Memory B cell (primary cell): ENCODE measurements at regions not wholly inside any gene's neighbourhood (a gene's known extent, or its start where the extent isn't known, plus 50 kb on each side); places are given as distances from the start of the nearest gene placed in this dataset.
"Not testable (repeated sequence)": the region's sequence is repeated elsewhere in the genome, so short reads cannot be mapped to it uniquely, and the experiment has no call there.

Experiments
- ATAC-seq: fragments of 150-1000 bp; cut with Tn5 transposase; 2 replicates; pipeline ENCODE4 v1.10.0; 2021; ENCODE audit warnings: low read depth, mild to moderate bottlenecking, moderate library complexity
- DNase-seq, 2 donors: peaks; one replicate each; pipeline ENCODE4 v3.0.0; 2022; ENCODE audit warnings: low spot score in 2 of 2
- H3K27ac Mint-ChIP-seq: one replicate; pipeline ENCODE4 v1.8.0; 2022; ENCODE audit warnings: mild to moderate bottlenecking, moderate library complexity, mixed read lengths
- H3K27me3 Mint-ChIP-seq: one replicate; pipeline ENCODE4 v1.8.0; 2022; ENCODE audit warnings: mixed read lengths
- H3K36me3 Mint-ChIP-seq: one replicate; pipeline ENCODE4 v1.8.0; 2022; ENCODE audit warnings: mild to moderate bottlenecking, mixed read lengths
- H3K4me1 Mint-ChIP-seq: one replicate; pipeline ENCODE4 v1.8.0; 2022; ENCODE audit warnings: mixed read lengths
- H3K4me3 Mint-ChIP-seq: one replicate; pipeline ENCODE4 v1.8.0; 2022; ENCODE audit warnings: mild to moderate bottlenecking, moderate library complexity, mixed read lengths
- H3K9me3 Mint-ChIP-seq: one replicate; pipeline ENCODE4 v1.8.0; 2022; ENCODE audit warnings: mixed read lengths

DNA sequence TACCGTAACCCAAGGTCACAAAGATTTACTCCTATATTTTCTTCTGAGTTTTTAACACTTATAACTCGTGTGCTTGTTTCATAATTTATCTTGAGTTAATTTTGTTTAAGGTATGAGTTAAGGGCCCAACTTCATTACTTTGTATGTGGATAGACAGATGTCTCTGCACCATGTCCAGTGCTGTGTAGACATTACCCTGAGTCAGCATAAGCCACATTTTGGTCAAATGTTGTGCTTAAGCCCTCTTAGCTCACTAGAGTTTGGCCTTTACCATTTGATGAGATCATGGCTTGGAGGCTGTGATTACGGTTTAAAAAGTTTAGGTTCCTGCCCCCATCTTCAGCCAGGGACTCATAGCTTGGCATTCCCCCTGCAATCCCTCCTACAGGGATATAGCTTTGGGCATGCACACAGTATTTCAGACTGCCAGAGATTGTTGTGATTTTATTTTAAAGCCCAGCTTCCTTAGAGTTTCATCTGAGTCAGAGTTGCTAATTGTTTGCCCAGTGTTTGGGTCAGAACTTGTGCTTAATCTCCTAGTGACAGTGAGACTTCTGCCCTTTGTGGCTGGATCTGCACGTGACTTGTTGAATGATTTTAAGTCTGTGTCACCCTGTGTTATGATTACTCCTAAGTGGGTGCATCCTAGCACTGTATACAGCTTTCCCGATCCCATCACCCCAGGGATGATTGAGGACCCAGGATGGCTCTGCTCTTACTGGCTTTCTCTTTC is 393.1 kb downstream of the CNTNAP4 start:
- H3K9me3 Mint-ChIP-seq = no peaks in the 10 kb centered on the region
- no peaks in the 10 kb centered on the region for H3K36me3 Mint-ChIP-seq
- no peak overlapping the region for H3K4me3 Mint-ChIP-seq
- H3K4me1 Mint-ChIP-seq = no peaks in the 10 kb centered on the region
- DNase-seq (no peak), ATAC-seq (no peak)
- no peak overlapping the region for H3K27ac Mint-ChIP-seq
- no peaks in the 10 kb centered on the region for H3K27me3 Mint-ChIP-seq

DNA sequence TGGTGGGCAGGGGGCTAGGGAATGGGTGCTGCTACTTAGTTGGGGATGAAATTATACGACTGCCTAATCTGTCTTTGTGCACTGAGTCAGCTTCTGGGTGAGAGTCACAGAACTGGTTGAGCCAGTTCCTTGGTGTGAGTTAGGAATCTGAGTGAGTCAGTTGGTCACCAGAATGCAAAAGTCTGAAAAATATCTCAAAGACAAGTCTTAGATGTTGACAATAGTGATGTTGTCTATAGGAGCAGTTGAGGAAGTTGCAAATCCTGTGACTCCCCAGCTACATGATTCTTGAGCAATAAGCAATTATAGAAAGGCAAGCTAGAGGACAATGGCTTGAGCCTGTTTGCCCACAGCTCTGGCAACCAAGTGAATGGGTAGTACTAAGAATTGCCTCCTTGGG is 399.2 kb downstream of the CNTNAP4 start:
- Mint-ChIP-seq H3K4me3 (no peak overlapping the region), H3K27ac (no peak overlapping the region), H3K4me1 (no peaks in the 10 kb centered on the region), H3K36me3 (no peaks in the 10 kb centered on the region), H3K9me3 (peaks cover 5% of the 10 kb centered on the region), H3K27me3 (no peaks in the 10 kb centered on the region)
- no peak for ATAC-seq
- DNase-seq = no peak

DNA sequence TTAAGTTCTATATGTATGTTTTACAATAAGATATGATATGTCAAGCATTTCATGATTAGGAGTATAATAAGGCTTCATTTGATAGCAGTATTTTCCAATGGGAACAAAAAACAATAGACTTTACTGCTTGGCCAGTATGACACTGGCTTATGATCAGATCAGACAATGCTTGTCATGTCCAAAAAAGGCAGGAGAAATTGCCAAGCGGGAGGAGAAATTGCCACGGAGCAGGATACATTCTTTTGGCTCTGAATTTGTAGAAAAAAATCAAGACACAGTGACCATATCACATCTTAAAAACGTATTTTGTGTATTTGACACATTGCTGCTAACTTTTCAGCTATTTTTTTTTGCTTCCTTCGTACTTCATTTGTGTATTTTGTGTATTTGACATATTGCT is 404.1 kb downstream of the CNTNAP4 start:
- Mint-ChIP-seq H3K36me3 (no peaks in the 10 kb centered on the region), H3K4me1 (no peaks in the 10 kb centered on the region), H3K4me3 (no peak overlapping the region), H3K9me3 (peaks cover 5% of the 10 kb centered on the region), H3K27ac (no peak overlapping the region), H3K27me3 (no peaks in the 10 kb centered on the region)
- DNase-seq (no peak), ATAC-seq (no peak)

DNA sequence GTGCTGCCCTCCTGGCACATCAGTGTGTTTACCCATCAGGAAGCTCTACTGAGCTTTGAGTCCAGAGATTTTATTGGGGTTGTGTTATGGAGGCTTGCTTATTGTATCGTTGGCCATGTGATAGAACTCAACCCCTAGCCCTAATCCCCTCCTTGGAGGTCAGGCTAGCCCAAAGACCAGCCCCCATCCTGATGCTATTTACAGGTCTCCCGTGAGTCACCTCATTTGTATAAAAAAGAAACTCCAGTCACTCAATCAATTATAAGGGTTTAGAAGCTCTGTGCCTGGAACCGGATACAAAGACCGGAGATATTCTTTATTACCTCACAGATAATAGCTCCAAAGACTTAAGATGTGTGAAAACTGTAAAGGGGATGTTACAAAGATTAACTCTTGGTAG is 405.9 kb downstream of the CNTNAP4 start:
- ATAC-seq (no peak), DNase-seq (no peak)
- Mint-ChIP-seq H3K4me1 (no peaks in the 10 kb centered on the region), H3K36me3 (no peaks in the 10 kb centered on the region), H3K4me3 (no peak overlapping the region), H3K9me3 (peaks cover 5% of the 10 kb centered on the region), H3K27ac (no peak overlapping the region), H3K27me3 (no peaks in the 10 kb centered on the region)

DNA sequence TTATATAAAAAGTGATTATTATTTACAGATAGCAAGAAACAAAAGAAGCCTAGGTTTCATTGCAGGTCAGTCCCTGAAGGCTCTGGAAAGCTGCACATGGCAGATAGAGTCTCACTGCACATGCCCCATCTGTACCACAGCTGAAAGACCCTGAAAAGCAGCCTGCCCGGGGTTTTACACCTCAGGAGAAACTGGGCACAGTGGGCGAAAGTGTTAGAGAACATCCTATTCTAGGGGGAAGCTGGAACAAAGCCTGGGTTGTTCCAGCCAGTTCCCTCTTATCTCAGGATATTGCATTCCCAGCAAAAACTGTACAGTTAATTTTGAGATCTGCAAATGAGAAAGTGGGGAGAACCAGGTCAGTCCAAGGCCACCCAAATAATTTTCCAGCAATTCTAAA is 419.7 kb downstream of the CNTNAP4 start:
- DNase-seq = no peak
- H3K9me3 Mint-ChIP-seq = no peaks in the 10 kb centered on the region
- no peaks in the 10 kb centered on the region for H3K27me3 Mint-ChIP-seq
- no peak for ATAC-seq
- H3K4me3 Mint-ChIP-seq = no peak overlapping the region
- no peaks in the 10 kb centered on the region for H3K4me1 Mint-ChIP-seq
- no peak overlapping the region for H3K27ac Mint-ChIP-seq
- no peaks in the 10 kb centered on the region for H3K36me3 Mint-ChIP-seq

DNA sequence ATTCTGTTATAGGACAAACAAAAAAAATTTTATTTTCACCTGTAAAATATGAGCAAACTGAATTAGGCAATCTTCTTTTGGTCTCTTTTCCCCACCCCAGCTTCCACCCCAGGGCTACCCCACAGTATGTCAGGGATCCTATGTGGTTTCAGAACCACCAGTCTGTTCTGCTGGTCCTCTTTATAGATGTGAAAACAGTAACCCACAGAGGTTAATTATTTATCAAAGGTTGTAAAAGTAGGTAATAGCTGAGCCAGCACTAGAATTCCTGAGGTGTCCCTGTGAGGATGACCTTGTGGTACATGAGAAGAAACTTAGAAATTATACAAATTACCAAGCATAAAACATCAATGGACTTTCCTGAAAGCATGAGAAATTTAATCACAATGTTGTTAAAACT is 428.7 kb downstream of the CNTNAP4 start:
- ATAC-seq (no peak), DNase-seq (no peak)
- Mint-ChIP-seq H3K27me3 (no peaks in the 10 kb centered on the region), H3K4me1 (no peaks in the 10 kb centered on the region), H3K36me3 (no peaks in the 10 kb centered on the region), H3K4me3 (no peak overlapping the region), H3K27ac (no peak overlapping the region), H3K9me3 (no peaks in the 10 kb centered on the region)

DNA sequence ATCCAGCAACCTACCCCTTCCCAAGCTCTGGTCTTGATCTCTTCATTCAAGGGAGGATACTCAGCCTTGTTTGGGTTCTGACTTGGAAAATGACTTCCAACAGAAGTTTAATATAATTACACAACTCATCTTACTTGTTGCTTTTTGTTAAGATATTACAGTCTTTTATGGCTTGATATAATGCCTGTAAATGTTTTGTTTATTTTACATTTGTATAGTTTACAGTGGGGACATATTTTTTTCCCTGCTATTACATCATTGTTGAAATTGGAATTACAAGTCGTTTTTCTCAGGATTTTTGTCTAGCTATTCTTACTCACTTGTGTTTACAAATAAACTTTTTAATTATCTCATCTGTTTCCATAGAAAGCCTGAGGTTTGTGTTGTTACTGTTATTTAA is 436.0 kb downstream of the CNTNAP4 start:
- DNase-seq (no peak), ATAC-seq (no peak)
- Mint-ChIP-seq H3K4me1 (no peaks in the 10 kb centered on the region), H3K4me3 (no peak overlapping the region), H3K27me3 (peaks cover 2% of the 10 kb centered on the region), H3K36me3 (no peaks in the 10 kb centered on the region), H3K9me3 (peaks cover 8% of the 10 kb centered on the region), H3K27ac (no peak overlapping the region)

DNA sequence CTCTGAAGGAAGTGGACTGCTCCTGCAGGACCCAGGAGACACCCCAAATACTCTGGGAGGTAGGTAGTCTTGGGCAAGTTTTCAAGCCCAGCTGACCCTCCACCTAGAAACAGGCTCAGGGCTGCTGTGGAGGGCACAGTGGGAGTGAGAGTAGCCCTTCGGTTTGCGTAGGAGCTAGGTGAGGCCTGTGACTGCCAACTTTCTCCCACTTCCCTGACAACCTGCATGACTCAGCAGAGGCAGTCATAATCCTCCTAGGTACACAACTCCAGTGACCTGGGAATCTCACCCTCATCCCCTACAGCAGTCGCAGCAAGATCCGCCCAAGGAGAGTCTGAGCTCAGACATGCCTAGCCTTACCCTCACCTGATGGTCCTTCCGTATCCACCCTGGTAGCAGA is 439.1 kb downstream of the CNTNAP4 start:
- not testable (repeated sequence) for H3K4me3 Mint-ChIP-seq, DNase-seq, H3K36me3 Mint-ChIP-seq, ATAC-seq, H3K9me3 Mint-ChIP-seq, H3K27ac Mint-ChIP-seq, H3K4me1 Mint-ChIP-seq, H3K27me3 Mint-ChIP-seq

DNA sequence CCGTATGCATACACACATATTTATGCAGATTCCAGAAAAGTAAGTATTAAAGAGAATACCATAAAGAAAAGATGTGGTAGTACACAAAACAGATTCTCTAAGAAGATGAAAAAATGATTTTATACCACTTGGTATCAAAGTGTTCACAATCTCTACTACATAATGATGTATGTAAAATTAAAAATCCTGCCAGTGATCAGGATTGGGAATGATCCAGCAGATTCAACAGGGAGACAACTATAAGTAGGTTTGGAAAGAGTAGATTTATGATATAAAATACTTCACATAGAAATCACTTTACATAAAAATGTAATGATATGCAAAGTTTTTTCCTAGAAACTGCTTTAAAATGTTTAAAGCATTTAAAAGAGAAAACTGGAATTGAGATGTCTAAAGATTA is 447.0 kb downstream of the CNTNAP4 start:
- H3K4me1 Mint-ChIP-seq = no peaks in the 10 kb centered on the region
- DNase-seq = no peak
- no peak overlapping the region for H3K4me3 Mint-ChIP-seq
- H3K27ac Mint-ChIP-seq = no peak overlapping the region
- H3K36me3 Mint-ChIP-seq = no peaks in the 10 kb centered on the region
- no peaks in the 10 kb centered on the region for H3K9me3 Mint-ChIP-seq
- H3K27me3 Mint-ChIP-seq = no peaks in the 10 kb centered on the region
- ATAC-seq = no peak

DNA sequence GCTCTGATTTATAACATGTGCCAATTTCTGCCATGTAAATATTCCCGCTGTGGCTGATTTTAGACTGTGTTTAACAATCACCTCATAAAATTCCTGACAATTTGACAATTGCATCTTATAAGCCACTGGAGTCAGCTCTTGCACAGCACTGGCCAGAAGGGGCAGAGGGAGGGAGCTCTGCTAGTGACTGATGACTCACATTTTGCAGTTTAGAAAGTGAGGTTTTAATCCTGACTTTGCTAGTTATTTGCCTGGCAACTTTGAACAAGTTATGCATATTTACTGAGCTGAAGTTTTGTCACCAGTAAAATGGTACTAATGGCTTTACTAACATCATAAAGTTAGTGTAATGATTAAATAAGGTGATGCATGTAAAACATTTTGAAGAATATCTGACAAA is 452.3 kb downstream of the CNTNAP4 start:
- no peaks in the 10 kb centered on the region for H3K36me3 Mint-ChIP-seq
- ATAC-seq (no peak), DNase-seq (no peak)
- no peaks in the 10 kb centered on the region for H3K4me1 Mint-ChIP-seq
- H3K9me3 Mint-ChIP-seq = no peaks in the 10 kb centered on the region
- H3K4me3 Mint-ChIP-seq = no peak overlapping the region
- H3K27me3 Mint-ChIP-seq = no peaks in the 10 kb centered on the region
- H3K27ac Mint-ChIP-seq = no peak overlapping the region

DNA sequence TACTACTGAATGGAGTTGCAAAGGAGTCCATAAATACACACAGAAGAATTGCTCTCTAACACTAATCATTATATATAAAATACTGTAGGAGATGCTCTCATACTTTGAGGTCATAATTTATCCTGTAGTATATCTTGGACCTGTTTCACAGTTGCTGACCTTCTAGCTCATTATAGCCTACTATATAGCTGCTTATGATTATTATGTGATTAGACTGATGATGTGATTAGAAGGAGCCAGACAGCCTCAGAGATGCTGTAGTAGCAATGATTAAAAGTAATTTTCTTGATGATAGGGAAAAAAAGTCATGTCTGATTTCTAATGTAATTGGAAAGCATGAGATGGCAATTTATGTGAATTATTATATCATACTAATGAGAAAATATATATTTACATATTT is 455.7 kb downstream of the CNTNAP4 start:
- Mint-ChIP-seq H3K4me1 (no peaks in the 10 kb centered on the region), H3K4me3 (no peak overlapping the region), H3K36me3 (no peaks in the 10 kb centered on the region), H3K9me3 (no peaks in the 10 kb centered on the region), H3K27me3 (no peaks in the 10 kb centered on the region), H3K27ac (no peak overlapping the region)
- DNase-seq (no peak), ATAC-seq (no peak)

DNA sequence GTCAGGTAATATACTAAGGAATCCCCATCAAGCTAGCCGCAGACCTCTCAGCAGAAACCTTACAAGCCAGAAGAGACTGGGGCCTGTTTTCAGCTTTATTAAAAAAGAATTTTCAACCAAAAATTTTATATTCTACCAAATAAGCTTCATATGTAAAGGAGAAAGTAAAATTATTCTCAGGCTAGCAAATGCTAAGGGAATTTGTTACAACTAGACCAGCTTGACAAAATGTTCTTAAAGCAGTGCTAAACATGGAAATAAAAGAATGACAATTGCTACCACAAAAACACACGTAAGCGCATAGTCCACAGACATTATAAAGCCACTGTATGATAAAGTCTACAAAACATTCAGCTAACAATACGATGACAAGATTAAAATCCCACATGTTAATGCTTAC is 449.4 kb upstream of the MON1B start:
- Mint-ChIP-seq H3K9me3 (peaks cover 17% of the 10 kb centered on the region), H3K27ac (no peak overlapping the region), H3K4me3 (no peak overlapping the region)

DNA sequence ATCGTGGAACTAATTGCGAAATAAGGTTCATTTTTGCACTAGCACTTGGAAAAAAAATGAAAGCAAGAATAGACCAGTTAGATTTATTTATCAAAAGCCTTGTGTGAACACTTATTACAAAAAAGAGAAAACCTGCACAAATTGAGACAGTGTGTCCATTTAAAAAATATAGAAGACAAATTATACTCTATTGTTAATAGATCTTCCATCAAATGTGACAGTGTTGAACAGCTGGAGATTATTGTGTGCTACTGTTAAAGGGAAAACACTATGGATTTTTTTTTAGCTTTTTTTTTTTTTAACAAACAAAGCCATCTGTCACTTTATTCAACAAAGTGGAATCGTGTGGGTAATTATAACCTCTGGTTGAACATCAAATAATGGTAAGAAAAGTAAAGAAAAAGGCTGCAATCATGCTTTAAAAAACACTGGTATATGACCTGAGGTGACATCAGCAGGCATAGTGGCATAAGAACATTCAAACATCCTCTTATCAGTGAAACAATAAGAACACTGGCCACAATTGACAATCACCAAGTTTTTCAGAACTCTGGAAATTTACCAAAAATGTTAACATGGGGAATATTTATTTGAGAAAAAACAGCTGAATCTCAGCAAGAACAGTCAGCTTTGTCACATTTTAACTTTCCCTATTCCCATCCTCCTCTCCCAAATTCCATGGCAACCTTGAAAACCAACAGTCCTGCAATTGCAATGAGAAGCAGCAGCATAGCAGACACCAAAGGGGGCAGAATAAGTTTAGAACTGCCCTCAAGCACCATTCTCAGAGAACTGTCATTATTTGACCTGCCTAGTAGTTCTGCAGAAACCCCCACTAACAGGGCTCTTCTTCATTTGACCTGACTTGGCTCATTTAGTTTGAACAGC is 442.3 kb upstream of the MON1B start:
- no peak for DNase-seq
- Mint-ChIP-seq H3K27me3 (no peaks in the 10 kb centered on the region), H3K4me3 (no peak overlapping the region), H3K4me1 (no peaks in the 10 kb centered on the region), H3K36me3 (no peaks in the 10 kb centered on the region), H3K27ac (no peak overlapping the region), H3K9me3 (peaks cover 4% of the 10 kb centered on the region)
- no peak for ATAC-seq

More for the DNA sequence above, 449.4 kb upstream of the MON1B start:
- ATAC-seq = no peak
- DNase-seq = no peak
- H3K4me1 Mint-ChIP-seq = no peaks in the 10 kb centered on the region
- no peaks in the 10 kb centered on the region for H3K27me3 Mint-ChIP-seq
- H3K36me3 Mint-ChIP-seq = no peaks in the 10 kb centered on the region

DNA sequence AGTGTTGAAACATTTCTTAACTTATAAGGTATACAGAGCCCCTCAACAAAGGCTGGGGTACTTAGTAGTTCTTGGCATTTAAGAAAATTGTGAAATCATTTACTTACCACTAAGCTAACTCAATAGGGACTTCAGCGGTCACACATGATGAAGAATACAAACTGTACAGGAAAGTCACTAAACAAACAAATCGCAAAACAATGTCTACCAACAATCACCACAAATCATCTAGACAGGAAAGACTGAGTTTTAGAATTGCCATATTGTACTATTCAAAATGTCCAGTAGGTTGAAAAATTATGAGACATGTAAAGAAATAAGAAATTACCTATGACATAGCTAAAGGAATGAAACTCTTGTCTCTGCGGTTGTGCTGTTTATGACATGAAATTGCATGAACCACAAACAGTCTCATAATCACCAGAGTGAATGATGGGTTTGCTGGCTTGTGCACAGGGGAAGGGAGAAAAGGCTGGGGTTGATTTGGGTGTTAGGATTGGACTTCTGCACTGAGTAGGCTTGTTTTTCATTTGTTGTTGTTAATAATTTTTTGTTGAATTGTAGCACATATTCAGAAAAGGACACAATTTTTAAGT is 441.1 kb upstream of the MON1B start:
- no peaks in the 10 kb centered on the region for H3K4me1 Mint-ChIP-seq
- ATAC-seq = no peak
- no peaks in the 10 kb centered on the region for H3K36me3 Mint-ChIP-seq
- H3K4me3 Mint-ChIP-seq = no peak overlapping the region
- H3K9me3 Mint-ChIP-seq = peaks cover 4% of the 10 kb centered on the region
- H3K27ac Mint-ChIP-seq = no peak overlapping the region
- DNase-seq = no peak
- no peaks in the 10 kb centered on the region for H3K27me3 Mint-ChIP-seq
